ENCODE measurements at regions not wholly inside any gene's neighbourhood (a gene's known extent, or its start where the extent isn't known, plus 50 kb on each side); places are given as distances from the start of the nearest gene placed in this dataset.

- DNase-seq = no peak
Measured at GRCh38 chr3:72339670-72340030, 508.6 kb downstream of the SHQ1 start.

- peak; percentile 74 to 92 (median 78) for DNase-seq
Measured at GRCh38 chr3:72338942-72339669, 509.1 kb downstream of the SHQ1 start.

GRCh38 chr3:72338082-72338941 lies 509.9 kb downstream of the SHQ1 start:
- DNase-seq = no peak

DNA sequence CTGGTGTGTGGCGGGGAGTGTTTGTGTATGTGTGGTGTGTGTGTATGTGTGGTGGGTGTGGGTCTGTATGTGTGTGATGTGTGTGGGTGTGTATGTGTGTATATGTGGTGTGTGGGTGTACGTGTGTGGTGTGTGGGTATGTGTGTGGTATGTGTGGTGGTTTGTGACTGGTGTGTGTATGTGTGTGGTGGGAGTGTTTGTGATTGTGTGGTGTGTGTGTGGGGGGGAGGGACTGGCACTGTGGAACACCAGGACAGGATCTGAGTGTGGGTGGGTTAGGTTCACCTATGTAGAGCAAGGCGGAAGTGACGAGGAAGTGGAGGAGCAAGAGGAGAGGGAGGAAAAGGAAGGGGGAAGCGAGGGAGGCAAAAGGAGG lies 510.8 kb downstream of the SHQ1 start:
- no peak for DNase-seq

- peak in 3 of 4 experiments; percentile 25 to 34 (median 26) for DNase-seq
Measured at GRCh38 chr3:72336821-72337479, 511.3 kb downstream of the SHQ1 start.

GRCh38 chr3:72336114-72336651 lies 512.1 kb downstream of the SHQ1 start:
- no peak for DNase-seq

DNA sequence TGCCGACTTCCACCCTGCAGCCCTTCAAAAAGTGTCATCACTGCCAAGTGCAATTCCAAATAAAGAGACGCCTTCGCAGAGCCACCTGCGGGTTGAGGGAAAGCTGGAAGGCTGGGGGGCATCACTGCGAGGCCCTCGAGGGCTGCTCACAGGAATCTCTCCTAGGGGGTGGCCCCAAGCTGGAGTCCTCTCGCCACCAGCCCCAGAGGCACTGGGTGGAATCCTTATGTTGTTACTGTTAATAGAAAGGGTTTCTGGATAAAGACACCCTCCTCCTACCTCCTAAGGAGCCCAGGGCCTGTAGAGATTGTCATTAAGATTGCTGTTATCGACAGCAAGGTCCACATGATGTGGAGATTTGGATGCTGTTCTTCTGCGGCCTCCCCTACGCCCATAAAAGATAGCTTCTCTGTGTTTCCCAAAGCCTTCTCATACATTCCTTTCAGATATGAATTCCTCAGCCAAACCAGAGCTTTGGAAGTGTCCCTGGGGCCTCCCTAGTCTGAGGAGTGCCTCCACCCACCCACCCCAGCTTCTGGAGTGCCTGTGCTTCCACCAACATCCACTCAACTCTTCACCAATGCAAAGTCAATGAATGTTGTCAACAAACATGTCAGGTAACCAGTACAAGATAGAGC lies 512.7 kb downstream of the SHQ1 start:
- DNase-seq = no peak

GRCh38 chr3:72334681-72335457 lies 513.4 kb downstream of the SHQ1 start:
- no peak for DNase-seq

DNA sequence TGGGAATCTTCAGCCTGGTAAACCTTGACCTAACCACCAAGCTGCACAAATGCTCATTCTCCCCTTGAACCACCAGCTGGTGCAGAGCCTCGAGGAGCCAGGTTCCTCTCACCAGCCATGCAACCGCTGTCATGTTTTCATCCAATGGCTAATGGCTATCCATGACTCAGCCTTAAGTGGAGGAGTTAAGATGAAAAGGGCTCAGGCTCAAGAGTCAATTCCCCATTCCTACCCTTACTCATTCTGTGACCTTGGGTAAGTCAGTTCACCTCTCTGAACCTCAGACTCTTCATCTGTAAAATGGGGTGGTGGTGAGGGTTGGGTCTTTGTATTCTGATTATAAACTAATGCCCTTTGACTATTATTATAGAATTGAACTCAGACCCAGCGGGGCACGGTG lies 515.6 kb downstream of the SHQ1 start:
- DNase-seq = peak; percentile 35 to 59 (median 47)

GRCh38 chr3:72332036-72332435 lies 516.2 kb downstream of the SHQ1 start:
- no peak for DNase-seq

DNA sequence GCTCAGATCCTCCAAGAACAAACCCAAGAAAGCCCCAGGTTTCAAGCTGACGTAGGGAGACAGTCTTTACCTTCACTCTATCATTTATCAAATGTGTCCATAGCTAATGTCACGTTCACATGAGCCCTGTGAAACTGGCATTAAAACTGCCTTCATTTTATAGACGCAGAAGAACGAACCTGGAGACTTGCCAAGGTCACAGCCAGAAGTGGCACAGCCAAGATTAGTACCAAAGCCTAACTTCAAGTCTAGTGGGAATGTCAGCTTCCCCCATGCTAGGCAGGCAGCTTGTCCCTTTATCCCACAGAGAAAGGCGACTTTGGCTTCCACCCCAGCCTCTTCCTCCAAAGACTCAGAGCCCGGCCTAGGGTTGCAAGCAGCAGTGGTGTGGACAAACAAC lies 517.2 kb downstream of the SHQ1 start:
- no peak for DNase-seq

DNA sequence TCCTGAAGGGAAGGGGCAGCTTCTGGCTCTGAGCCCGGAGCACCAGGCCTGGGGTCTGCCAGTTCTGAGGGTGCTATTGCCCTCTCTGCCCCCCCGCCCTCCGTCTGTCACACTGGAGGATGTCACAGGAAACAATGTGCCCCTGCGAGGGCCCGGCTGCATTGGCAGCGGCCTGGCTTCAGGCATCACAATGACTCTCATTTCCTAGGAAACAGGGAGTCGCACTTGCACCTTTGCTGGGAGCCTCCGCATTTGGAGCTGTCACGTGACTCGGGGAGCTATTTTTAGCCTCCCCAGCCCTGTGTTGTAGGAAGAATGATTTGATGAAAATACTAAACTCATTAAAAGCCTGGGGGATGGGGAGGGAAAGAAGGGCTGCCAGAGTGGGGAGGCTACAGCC lies 518.9 kb downstream of the SHQ1 start:
- no peak for DNase-seq

DNA sequence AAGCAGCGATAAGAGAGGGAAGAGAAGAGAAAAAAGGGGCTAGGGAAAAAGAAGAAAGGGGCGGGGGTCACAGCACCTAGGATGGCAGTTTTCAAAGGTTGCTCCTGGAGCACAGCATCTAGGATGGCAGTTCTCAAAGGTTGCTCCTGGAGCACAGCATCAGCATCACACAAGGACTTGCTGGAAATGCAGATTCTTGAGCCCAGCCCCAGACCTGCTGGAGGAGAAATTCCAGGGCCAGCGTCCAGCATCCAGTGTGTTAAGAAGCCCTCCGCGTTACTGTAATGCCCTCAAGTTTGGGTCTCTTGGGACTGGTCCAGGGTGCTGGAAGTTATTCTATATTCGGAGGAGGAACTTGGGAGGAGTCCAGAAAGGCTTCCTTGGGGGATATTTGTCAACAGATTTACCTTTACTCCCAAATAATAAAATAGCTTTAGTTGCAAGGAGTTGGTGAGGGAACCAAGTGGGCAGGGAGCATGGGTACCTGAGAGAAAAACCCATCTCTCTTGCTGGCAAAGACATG lies 519.4 kb downstream of the SHQ1 start:
- DNase-seq = no peak

DNA sequence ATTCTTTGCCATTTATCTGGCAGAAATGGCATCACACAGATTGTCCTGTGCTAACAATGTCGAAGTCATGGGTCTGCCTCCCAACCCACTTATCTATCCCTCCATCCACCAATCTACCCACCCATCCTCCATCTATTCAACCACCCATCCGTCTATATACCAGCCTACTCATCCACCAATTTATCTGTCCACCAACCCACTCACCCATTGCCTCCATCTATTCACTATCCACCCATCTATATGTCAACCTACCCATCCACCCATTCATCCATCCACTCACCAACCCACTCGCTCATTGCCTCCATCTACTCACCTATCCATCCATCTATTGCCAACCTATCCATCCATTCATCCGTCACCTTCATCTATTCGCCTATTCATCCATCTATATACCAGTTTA lies 521.2 kb downstream of the SHQ1 start:
- no peak for DNase-seq

DNA sequence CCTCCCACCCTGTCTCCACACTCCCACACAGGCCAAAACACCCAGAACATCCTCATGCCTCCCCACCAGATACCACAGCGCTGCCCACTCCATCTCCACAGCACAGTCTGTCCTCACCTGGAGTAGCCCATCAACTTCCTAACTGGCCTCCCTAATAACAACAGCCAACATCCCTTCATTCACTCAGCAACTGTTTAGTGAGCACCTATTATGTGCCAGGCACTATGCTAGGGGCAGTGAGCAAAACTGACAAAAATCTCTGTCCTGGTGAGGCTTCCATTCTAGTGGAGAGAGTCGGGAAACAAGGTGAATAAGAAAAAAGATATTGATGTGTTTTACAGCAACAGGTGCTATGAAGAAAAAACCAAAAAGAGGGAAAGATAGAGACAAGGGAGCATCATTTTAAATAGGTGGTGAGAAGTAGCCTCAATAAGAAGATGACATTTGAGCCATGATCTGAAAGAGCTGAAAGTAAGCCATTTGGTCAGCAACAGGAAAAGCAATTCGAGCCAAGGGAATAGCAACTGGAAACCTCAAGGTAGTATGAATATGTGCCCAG lies 523.9 kb downstream of the SHQ1 start:
- DNase-seq = no peak

- peak in 3 of 4 experiments; percentile 31 to 47 (median 36) for DNase-seq
Measured at GRCh38 chr3:72323773-72324172, 524.5 kb downstream of the SHQ1 start.

DNA sequence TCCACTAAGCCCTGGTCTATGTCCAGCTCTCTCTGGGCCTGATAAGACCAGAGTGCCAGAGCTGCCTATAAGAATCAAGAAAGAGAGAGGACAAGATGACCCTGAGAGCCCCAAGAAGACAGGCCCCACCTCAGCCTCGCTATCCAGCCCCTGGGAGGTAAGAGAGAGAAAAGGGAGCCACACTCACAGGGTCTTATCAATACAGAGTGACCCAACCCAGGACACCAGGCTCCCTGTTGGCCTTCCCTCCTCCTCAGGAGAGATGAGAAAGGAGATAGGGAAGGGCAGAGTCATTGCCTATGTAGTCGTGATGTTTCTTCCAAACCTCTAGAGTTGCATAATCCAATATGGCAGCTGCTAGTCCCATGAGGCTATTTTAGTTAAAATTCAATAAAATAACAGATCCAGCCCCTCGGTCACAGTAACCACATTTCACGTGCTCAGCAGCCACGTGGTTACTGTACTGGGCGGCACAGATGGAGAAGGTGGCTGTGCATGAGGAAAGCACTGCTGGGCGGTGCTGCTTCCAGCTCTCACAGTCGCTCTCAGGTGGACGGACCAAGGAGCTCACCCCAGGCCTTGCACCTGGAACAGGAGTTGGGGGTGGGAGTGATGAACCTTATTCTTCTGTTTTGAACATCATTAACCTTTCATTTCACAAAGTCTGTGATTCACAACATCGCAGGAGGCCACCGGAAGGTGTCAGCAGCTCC lies 525.8 kb downstream of the SHQ1 start:
- DNase-seq = no peak

DNA sequence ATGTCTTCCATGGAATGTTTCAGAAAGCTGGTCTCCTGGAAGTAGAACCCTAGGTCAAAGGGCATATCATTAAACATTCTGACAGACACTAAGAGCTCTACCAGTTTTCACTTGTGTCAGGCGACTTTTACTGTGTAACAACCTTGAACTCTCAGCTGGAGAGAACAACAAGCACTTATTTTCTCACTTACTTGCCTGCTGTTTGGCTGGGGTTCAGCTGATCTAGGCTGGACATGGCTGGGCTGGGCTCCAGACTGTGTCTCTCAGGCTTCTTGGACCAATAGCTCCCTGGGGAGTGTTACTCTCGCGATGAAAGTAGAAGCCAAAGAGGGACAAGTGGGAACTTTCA lies 527.3 kb downstream of the SHQ1 start:
- DNase-seq = no peak

- DNase-seq = no peak
Measured at GRCh38 chr3:72320095-72320954, 527.9 kb downstream of the SHQ1 start.
